HG03565 (cell line): ENCODE measurements at regions not wholly inside any gene's neighbourhood (a gene's known extent, or its start where the extent isn't known, plus 50 kb on each side); places are given as distances from the start of the nearest gene placed in this dataset.

Experiments used
- ATAC-seq: cut with Tn5 transposase; IDR thresholded peaks from one replicate; pipeline ENCODE4 v1.9.1; 2021; ENCODE audit warnings: mild to moderate bottlenecking, moderate library complexity; ENCODE audit not compliant: unreplicated experiment

DNA sequence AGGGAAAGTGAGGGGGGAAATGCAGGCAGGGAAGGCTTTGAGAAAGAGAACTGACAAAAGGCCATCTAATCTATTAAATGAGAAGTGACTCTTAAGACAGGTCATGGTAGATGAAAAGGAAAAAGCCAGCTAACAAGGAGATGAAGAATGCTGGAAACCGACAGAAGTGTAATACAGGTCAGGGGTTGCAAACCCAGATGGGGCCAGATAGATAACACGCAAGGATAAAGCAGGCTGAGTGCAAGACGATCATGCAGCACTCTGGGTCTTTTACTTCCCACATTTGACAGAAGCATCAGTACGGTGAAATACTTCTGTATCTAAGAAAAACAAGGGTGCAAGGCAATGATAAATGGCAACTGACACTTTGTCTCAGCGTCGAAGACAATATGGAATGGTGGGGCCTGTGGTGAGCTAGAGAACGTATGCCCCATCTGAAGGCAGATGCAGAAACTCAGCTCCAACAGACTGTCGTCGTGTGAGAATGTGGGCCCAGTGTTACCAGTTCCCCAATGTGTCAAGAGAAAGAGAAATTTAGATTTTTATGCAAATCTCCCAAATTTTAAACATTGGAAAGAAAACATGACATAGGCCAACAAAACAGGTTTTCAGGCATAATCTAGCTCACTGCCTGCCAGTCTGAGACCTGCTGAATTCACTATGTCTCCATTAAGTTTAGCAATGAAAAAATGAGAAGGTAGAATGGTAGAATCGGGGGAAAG lies 187.4 kb downstream of the PHLDA1 start:
- ATAC-seq = no peak

DNA sequence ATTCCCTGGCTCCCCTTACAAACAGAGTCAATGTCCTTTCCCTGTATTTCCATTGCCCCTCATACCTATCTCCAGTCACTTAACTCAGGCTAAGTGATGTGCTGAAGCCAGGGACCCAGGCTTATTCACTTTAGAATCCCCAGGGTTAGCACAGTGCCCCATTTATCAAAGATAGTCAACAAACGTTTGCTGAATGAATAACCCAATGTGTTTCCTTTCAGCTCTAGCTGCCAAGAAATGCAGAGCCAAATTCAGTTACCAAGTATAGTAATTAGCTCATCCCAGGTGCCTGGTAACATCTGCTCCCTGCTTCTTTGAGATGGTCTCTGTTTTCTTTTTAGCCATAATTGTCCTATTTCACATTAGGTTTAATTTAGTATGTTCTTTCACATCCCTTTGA lies 189.5 kb downstream of the PHLDA1 start:
- no peak for ATAC-seq

DNA sequence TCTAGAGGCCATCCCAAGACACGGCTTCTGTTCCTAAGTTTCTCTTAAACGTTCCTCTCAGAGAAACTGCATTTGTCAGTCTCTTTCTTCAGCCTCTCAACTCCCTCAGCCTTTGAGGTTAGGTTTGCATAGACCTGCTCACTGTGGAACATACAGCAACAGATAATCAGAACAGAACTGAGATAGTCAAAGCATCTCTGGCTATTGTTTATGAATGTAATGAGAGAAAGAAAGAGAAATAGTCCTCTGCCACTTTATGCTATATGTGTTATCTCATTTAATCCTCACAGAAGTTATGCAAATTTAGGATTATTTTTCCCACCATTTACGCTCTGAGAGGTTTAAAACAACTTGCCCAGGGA lies 190.6 kb downstream of the PHLDA1 start:
- no peak for ATAC-seq

DNA sequence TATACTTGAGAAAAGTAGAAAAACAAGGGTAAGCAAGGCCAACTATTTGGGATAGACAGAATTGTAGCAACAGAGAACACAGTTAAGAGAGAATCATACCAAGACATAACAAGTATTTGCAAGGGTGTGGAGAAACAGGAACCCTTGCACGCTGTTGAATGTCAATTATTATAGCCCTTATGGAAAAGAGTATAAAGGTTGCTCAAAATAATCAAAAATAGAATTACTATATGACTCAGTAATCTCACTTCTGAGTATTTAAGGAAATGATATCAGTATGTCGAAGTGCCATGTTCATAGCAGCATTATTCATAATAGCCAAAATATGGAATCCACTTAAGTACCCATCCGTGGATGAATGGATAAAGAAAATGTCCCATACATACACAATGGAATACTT lies 193.3 kb downstream of the PHLDA1 start:
- ATAC-seq = no peak

DNA sequence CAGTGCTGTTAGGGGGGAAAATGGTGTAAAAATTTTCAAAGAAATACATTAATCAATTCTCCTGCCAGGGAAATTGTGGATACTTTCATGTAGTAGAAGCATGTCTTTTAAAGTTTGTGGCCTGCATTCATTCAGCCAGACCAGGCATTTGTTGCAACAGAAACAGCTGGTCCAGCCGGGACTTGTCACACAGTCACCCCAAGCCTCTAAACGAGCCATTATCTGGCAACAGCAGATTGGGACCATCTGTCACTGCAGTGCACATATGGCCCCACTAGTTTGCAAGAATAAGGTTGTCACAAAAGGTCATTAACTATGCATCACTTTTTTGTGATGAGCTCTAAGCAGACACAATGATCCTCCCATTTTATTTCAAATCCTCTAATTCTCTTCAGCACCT lies 193.9 kb downstream of the PHLDA1 start:
- no peak for ATAC-seq

DNA sequence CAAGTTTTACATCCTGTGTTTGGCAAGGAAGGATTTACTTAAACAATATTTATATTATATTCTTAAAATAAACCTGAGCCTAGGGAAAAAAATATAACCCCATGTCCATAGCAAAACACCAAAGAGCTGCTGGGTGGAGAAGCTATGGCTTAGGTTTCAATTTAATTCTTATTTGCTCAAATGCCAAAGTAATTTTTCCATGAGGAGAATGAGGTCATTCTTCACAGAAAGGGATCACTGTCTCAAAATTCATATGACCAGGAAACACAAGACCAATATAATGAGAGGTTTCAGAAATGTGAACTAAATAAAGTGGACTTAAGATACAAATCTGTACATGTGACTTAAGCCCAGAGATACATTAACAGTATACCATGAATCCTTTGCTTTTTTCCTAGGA lies 195.0 kb downstream of the PHLDA1 start:
- ATAC-seq = no peak

DNA sequence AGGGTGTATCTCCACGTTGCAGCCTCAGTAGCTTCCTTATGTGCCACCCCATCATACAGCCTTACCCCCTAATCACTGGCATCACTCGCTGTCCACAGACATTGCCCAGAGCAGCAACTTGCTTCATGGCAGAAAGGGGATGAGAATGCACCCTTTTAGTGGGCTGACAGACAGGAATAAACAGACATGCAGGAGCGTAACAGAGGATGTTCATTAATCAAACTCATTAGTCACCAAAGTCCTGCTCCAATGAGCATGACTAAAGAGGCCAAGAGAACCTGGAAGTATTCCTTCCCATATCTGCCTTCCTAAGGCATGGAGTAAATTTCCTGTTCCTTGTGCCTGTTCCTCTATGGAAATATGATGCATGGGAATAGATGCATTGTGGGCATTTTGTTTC lies 197.0 kb downstream of the PHLDA1 start:
- ATAC-seq = no peak

DNA sequence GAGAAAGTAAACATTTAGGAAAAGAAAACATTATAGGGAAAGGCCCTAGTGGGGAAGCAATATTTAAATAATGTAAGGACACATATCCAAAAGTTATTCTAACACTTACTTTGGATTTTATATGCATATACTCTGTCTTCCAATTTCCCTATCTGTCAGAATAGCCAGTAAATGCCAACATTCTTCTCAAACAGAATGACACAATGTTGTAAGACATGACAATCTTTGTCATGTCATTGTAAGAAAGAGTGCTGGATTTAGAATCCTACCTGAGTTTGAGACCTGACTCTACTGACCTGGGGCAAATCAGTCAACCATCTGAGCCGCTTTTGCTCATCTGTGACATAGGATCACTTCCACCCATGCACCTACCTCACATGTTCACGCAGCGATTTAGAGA lies 198.3 kb downstream of the PHLDA1 start:
- no peak for ATAC-seq

DNA sequence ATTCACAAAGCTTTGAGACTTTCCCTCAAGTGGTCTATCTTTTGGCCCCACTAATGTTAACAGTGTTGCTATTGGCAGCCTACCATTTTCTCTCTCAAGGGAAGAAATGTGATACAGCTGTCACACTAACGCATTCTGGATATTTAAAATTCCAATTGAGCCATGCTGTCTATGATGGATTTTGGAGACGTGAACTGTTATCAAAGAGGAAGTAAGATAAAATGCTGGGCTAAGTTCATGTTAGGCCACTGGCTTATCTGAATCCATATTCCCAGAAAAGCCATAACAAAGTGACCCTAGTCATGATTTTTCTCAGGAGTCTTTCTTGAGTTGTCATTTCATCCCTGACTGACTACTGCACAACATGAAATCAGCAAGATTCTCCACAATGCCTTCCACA lies 200.2 kb downstream of the PHLDA1 start:
- ATAC-seq = no peak

DNA sequence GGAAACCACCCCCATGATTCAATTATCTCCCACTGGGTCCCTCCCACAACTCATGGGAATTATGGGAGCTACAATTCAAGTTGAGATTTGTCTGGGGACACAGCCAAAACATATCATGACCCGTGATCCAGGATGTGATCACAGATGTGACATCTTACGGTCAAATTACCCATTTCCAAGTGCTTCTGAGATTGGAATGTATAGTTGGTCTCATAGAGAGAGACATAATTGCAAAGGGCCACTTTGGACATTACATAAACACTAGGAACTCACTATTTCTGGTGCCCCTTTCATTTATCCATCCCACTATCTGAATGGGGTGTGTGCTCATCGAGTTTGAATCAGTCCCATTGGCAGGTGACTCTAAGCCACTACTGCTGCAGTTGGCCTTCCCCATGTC lies 204.5 kb downstream of the PHLDA1 start:
- no peak for ATAC-seq

DNA sequence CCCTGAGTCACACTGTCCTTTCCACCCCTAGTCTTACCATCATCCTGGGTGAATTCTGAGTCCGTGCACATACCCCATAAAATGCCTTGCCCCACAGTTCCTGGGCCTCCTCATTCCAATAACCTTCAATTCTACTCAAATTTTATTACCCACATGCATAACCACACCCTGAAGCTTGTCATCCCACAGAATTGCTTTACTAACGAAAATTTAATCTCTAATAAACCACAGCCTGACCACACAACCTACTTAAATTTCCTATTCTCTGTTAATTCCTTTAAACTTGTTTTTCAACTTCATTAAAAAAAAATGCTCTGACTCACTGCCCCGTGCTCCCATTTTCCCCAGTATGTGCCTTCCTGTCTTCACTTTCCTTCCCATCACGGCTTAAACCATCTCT lies 205.9 kb downstream of the PHLDA1 start:
- ATAC-seq = no peak

DNA sequence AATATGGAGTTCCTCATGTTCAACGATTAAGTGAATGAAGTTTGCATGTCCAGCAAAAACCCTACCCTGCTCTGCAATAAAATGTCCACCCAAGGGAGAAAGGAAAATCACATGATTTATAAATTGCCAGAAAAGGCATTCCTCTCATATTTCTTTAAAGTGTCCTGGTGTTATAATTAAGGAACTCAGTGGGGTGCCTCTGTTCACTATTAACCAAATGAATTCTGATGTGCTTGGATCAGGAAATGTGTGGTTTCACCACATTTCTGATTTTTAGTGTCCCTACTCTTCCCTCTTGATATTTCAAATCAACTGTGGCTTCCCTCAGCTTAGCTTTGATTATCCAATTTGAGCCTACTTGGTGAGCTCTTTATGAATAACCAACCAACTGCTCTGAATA lies 208.1 kb downstream of the PHLDA1 start:
- no peak for ATAC-seq

DNA sequence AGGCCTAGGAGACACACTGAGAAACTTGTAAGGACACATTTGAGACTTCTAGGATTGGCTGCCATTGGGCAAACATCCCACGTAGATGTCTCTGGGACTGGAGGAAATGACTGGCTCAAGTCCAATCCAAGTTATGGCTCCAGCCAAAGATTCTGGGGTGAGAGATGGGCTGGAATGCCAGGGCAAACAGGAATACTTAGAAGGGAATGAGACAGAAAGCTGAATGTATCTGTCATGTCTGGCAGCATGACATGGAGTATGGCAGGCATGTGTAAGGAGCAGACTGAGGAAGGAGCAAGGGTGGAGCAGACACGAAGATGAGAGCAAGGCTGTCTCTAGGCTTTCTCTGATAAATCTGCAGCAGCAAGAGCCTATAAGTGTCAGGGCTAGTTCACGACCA lies 209.2 kb downstream of the PHLDA1 start:
- ATAC-seq = no peak

DNA sequence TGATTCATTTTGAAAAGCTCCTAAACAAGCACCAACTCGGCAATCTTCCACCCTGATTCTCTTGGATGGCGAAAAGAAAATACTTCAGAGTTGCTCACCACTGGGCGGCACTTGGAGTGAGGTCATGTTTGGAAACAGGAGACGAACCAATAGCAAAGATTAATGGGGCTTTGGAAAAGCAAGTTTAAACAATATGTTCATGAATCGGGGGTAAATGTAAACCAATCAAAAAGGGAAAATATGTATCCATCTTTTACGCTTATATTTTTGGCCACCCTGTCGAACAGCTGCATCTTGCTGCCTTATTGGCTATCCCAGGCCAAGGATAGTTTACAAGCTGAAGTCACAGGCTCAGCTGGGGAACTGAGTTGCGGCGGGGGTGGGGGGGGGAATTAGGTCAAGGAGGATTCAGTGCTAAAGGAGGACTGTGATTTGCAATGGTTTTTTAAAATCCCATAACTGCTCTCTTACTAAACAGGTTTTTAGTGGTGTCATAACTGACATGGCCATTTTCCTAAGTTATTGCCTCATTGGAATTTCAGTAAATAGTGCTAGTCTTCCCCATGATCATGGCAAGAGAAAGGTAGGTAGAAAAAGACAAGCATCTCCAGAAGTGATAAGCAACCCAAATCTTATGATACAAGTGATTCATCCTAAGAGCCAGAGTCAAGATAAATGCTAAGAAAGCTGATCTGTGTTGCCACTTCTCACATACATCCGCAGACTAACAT lies 210.6 kb downstream of the PHLDA1 start:
- no peak for ATAC-seq

DNA sequence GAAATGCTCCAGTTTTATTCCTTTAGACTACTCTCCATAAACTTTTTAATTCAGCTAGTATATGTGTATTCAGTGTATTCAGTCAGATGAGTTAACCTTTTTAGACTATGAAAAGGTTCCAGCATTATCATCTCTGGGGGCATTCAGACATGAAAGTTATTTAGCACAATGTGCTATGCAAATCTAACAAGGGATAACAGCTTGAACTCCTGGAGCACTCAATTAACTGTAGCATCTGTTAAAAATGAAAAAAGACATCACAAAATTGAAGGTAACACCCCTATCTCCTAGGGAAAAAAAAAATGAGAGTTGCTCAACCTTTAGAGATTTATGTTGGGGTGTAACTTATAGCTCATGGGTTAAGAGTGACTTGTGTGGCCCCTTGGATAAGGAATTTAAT lies 211.5 kb downstream of the PHLDA1 start:
- ATAC-seq = no peak

DNA sequence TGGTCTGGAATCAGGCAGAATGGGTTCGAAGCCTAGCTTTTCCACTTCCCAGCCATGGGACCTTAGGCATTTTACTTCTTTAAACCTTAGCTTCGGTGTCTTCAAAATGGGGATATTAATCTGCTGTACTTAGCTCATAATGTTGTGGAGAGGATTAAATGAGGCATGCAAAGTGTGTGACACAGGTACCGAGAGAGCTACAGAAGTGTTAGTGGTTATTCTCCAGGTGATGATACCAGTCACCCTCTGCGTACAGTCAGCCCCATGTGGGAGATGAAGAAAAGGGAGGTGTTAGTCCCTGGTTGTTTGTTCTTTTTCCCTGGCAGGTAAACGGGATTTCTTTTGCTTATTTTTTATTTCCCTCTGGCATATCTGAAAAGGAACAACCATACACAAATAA lies 212.1 kb downstream of the PHLDA1 start:
- no peak for ATAC-seq

DNA sequence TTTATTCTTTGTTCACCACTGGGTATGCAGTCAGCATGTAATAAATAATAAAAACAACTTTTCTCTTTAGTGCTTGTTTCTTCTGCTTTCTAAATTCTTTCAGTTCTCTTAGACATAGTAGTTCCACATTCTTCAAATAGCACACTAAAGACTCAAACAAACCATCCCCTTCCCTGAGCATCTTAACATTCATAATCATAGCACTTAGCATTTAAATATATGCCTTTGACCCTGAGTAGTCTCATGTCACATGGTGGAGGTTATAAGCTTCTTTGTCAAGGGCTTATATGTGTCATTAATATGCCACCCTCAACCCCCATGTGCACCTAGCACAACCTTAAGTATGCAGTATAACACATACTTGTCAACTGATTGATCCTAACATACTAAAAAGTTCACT lies 212.7 kb downstream of the PHLDA1 start:
- ATAC-seq = no peak

DNA sequence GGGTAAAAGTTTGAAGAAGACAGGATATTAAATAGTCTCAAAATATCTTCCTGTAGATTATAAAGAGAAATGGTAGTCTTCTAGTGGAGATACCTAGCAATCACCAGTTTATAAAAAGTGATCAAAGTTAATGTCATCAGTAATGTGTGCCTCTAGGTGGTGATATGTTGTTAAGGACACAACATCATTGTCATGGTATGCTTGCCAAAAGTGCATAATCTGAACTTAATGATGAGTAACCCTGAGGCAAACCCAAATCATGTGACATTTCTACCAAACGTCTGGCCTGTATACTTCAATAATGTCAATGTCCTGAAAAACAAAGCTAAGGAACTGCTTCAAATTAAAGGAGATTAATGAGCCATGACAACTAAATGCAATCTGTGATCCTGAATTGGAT lies 214.7 kb downstream of the PHLDA1 start:
- no peak for ATAC-seq

DNA sequence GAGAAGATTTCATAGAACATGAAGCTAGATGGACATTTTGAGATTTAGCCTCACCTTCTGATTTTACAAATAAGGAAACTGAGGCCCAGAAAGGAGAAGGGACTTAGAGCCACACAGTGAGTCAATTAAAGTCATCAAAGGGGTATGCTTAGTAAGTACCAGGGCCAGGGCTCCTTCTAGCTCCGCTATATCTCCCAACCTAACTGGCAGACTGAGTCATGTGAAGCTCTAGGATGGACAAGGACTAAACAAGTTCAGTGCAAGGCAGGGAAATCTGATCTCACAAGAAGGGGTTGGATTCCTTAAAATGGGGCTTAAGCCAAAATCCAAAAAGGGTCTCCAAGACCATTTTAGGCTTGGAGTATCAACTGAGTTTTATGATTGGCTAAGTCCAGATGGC lies 215.8 kb downstream of the PHLDA1 start:
- ATAC-seq = no peak

DNA sequence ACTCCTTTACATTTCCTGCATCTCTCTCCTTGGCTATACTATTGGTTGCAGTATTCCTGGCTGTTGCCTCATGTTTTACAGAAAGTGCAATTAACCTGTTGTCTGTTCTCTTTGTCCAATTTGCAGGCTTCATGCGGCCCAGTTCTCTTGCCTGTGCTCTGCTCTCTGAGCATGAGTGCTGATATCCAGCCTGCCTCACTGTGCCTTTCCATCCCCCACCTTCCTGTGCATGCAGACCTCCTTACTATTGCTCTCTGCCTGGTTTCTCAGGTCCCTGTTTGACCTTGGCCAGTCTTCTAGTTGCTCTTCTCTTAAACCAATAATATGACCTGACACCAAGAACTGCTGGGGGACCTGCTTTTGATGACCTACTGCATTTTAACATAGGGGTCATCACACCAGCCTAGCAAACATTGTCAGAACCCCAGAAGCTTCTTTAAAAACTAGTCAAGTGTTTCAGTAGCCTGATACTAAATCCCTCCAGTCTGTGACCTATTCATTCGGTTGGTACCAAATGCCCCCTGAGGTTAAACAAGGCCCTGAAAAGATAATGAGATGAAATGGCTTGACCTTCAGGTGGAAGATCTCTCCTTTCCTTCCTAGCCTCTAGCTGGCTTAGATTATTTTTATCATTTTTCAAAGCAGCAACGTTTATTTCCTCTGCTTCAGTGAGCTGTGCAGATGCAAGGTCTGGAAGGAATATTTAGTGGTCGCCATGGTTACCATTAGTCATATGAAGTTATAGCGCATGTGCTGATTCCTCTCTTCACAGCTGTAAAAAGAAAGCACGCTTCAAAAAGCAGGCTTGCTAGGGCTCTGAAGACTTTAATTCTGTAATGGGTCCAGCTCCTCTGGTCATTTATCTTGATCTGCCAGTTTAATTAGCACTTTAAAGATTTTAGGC lies 216.5 kb downstream of the PHLDA1 start:
- no peak for ATAC-seq

DNA sequence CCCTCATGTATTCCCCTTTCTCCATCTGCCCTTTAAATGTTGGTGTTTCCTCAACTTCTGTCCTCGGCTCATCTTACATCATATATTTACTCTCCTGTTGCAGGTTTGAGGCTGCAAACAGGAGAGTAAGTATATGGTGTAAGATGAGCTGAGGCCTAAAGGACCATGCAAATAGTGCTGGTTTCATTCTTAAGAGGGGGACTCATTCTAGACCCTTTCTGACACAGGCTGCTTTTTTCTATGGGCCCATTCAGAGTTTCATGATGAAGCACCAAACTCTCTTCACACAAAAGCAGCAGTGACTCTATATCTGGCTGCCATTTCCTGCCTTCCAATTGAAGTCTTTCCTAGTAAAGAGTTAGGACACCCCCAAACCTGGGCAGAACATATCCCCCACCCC lies 218.5 kb downstream of the PHLDA1 start:
- no peak for ATAC-seq
